ENCODE measurements at regions not wholly inside any gene's neighbourhood (a gene's known extent, or its start where the extent isn't known, plus 50 kb on each side); places are given as distances from the start of the nearest gene placed in this dataset.

GRCh38 chr13:87355451-87355850 lies 315.7 kb upstream of the SLITRK5 start:
- TF ChIP-seq CTCF (IDR thresholded peaks at IDR 0.05): no peak
- TF ChIP-seq POLR2A (IDR thresholded peaks at IDR 0.05): no peak
- no peak for TF ChIP-seq POLR2AphosphoS5 (IDR thresholded peaks at IDR 0.05)

Data from sigmoid colon (tissue), 4 donors.